ENCODE measurements at regions not wholly inside any gene's neighbourhood (a gene's known extent, or its start where the extent isn't known, plus 50 kb on each side); places are given as distances from the start of the nearest gene placed in this dataset.

DNA sequence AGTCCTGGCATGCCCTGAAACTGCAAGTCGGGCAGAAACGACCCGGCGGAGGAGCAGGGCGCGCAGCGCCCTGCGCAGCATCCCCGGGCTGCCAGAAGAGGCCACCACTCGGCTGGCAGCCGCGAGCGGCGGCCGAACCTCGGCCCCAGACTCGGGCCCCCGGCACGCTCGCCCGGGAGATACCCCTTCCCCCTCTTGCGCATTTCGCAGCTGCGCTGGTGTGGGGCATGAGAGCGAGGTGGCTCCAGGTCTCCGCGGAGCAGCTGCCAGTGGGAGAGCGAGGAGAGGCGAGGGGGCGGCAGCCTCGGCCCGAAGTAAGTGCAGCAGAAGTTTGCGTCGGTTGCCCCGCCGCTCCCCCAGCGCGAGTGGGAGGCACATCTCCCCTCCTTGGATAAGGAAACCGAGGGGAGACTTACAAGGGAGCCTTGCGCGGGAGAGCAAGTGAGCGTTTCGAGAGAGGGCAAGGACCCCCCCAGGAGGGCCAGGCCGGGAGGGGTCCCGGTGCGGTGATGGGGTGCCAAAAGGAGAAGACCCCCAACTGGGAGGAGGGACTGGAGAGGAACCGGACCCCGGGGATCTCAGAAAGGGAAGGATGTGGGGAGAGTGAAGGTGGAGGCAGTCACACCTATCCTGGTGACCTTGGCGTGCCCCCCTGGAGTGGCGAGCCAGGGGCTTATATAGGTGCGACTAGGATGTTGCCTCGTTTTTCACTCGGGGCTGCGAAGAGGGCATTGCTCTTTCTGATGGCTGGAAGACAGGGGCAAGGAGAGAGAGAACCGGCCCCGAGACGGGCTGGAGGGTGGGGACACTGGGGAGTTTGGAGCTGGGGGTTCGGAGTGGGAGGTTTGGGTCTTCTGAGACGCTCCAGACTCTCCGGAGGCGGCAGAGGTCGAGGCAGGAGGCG is 256.3 kb downstream of the OTUD1 start:
- DNase-seq (no peak), ATAC-seq (no peak)
- TF ChIP-seq, protein P1, sequence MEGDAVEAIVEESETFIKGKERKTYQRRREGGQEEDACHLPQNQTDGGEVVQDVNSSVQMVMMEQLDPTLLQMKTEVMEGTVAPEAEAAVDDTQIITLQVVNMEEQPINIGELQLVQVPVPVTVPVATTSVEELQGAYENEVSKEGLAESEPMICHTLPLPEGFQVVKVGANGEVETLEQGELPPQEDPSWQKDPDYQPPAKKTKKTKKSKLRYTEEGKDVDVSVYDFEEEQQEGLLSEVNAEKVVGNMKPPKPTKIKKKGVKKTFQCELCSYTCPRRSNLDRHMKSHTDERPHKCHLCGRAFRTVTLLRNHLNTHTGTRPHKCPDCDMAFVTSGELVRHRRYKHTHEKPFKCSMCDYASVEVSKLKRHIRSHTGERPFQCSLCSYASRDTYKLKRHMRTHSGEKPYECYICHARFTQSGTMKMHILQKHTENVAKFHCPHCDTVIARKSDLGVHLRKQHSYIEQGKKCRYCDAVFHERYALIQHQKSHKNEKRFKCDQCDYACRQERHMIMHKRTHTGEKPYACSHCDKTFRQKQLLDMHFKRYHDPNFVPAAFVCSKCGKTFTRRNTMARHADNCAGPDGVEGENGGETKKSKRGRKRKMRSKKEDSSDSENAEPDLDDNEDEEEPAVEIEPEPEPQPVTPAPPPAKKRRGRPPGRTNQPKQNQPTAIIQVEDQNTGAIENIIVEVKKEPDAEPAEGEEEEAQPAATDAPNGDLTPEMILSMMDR (IDR thresholded peaks at IDR 0.05), result no peak
- Mint-ChIP-seq H3K4me1 (no peaks in the 10 kb centered on the region), H3K4me3 (no peak overlapping the region), H3K27me3 (ENCODE audit: low read depth in 2 of 2) (peaks cover 17 to 25% of the 10 kb centered on the region in 2 donors), H3K27ac (no peak overlapping the region), H3K9me3 (no peaks in the 10 kb centered on the region), H3K36me3 (no peaks in the 10 kb centered on the region)
- no peaks in the 10 kb centered on the region for H3K9me3 ChIP-seq (ENCODE audit: control insufficient read depth, insufficient read depth, low read length)
- WGBS (ENCODE audit: insufficient coverage), result 4% methylated on average over 63 of the region's 63 CpGs
- H3K36me3 ChIP-seq (ENCODE audit: control insufficient read depth, insufficient read depth, low read length), result no peaks in the 10 kb centered on the region
- peaks cover 2% of the 10 kb centered on the region for H3K4me1 ChIP-seq (ENCODE audit: control insufficient read depth, insufficient read depth, low read length)
- peaks cover 17% of the 10 kb centered on the region for H3K27me3 ChIP-seq (ENCODE audit: control insufficient read depth, insufficient read depth, low read length)
- H3K4me3 ChIP-seq (ENCODE audit: low read length), result no peak overlapping the region
- no peak overlapping the region for H3K27ac ChIP-seq (ENCODE audit: low read length)
- intact Hi-C loops (cut with micrococcal nuclease), result no loop called here

DNA sequence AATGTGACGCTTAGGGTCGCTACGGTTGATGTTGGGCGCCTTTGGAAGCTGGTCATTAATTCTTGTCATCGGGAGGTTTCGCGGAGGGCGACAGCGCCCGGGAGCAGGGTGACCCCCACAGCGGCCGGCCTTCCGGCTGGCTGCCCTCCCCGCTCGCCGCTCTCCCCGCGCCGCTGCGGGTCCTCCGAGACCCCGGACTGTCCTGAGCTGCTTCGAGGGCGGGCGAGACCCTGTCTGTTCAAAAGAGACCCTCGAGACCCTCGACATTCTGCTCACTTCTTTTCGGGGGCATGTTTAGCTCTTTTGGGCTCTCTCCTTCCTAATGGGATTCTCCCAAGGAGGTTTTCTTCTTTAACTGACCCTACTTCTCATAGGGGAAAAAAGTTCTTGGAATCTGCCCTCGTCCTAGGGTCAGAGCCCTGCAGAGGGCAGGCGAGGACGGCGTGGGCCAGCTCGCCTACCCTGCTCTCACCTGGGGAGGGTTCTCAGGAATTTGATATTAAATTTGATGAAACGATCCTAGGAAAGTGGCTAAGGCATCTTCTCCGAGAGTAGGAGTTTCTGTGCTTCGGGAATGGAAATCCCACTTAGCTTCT is 257.0 kb downstream of the OTUD1 start:
- ATAC-seq, result no peak
- peaks cover 17% of the 10 kb centered on the region for H3K27me3 ChIP-seq (ENCODE audit: control insufficient read depth, insufficient read depth, low read length)

DNA sequence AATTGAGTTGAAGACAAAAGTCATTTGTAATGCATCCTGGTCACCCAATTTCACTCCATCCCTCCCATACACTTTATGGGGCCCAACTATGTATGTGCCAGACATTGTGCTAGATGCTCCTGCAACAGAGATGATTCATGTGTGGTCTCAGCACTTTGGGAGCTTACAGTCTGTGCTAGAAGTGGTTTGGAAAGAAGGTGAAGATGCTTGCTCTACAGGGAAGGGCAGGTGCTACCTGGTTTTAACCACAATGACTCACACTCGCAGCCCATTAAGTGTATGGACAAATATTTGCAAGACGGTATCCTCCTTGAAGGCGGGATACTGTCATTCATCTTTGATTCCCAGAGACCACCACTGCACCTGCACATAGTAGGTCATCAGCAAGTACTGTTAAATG is 257.6 kb downstream of the OTUD1 start:
- Histone ChIP-seq H3K9me3 (ENCODE audit: control insufficient read depth, insufficient read depth, low read length) (no peaks in the 10 kb centered on the region), H3K27me3 (ENCODE audit: control insufficient read depth, insufficient read depth, low read length) (peaks cover 17% of the 10 kb centered on the region)
- peaks cover 17 to 25% of the 10 kb centered on the region in 2 donors for H3K27me3 Mint-ChIP-seq (ENCODE audit: low read depth in 2 of 2)

More for the DNA sequence above, 257.0 kb downstream of the OTUD1 start:
- no peaks in the 10 kb centered on the region for H3K36me3 ChIP-seq (ENCODE audit: control insufficient read depth, insufficient read depth, low read length)
- intact Hi-C loops (cut with micrococcal nuclease), result no loop called here
- Mint-ChIP-seq H3K9me3 (no peaks in the 10 kb centered on the region), H3K27ac (no peak overlapping the region), H3K27me3 (ENCODE audit: low read depth in 2 of 2) (peaks cover 17 to 25% of the 10 kb centered on the region in 2 donors), H3K4me1 (no peaks in the 10 kb centered on the region), H3K36me3 (no peaks in the 10 kb centered on the region), H3K4me3 (no peak overlapping the region)
- 12% methylated on average over 35 of the region's 36 CpGs for WGBS (ENCODE audit: insufficient coverage)
- H3K27ac ChIP-seq (ENCODE audit: low read length), result no peak overlapping the region
- TF ChIP-seq, protein P1 (IDR thresholded peaks at IDR 0.05), result no peak
- no peak for DNase-seq
- no peaks in the 10 kb centered on the region for H3K9me3 ChIP-seq (ENCODE audit: control insufficient read depth, insufficient read depth, low read length)
- H3K4me3 ChIP-seq (ENCODE audit: low read length), result no peak overlapping the region
- H3K4me1 ChIP-seq (ENCODE audit: control insufficient read depth, insufficient read depth, low read length), result peaks cover 2% of the 10 kb centered on the region

More for the DNA sequence above, 257.6 kb downstream of the OTUD1 start:
- no peak for DNase-seq
- H3K4me1 Mint-ChIP-seq, result no peaks in the 10 kb centered on the region
- Histone ChIP-seq H3K4me3 (ENCODE audit: low read length) (no peak overlapping the region), H3K27ac (ENCODE audit: low read length) (no peak overlapping the region), H3K4me1 (ENCODE audit: control insufficient read depth, insufficient read depth, low read length) (peaks cover 2% of the 10 kb centered on the region), H3K36me3 (ENCODE audit: control insufficient read depth, insufficient read depth, low read length) (no peaks in the 10 kb centered on the region)
- H3K9me3 Mint-ChIP-seq, result no peaks in the 10 kb centered on the region
- intact Hi-C loops (cut with micrococcal nuclease), result no loop called here
- TF ChIP-seq, protein P1 (IDR thresholded peaks at IDR 0.05), result no peak
- no peak overlapping the region for H3K4me3 Mint-ChIP-seq
- WGBS (ENCODE audit: insufficient coverage), result 65% methylated on average over 3 of the region's 3 CpGs
- no peak for ATAC-seq
- no peaks in the 10 kb centered on the region for H3K36me3 Mint-ChIP-seq
- H3K27ac Mint-ChIP-seq, result no peak overlapping the region

All from natural killer cell (primary cell).